ENCODE measurements at regions not wholly inside any gene's neighbourhood (a gene's known extent, or its start where the extent isn't known, plus 50 kb on each side); places are given as distances from the start of the nearest gene placed in this dataset.

DNA sequence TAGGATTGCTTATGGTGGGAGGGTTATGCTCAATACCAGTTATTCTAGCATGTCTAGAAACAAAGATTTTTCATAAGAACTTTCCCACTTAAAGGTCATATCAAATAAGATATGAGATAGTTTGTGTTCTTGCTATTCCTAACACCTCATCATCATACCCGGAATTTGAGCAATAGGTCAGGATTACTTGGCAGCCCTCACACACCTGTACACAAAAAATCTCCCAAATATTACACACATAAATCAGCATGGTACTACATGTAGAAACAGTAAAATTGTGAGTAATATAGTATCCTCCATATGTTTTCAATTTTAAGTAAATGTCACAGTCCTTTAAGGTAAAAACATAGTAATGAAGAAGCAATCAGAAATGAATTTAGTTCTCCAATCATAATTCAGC, 113.7 kb downstream of the SLC25A46 start:
- H3K9me3 ChIP-seq: no peaks in the 10 kb centered on the region
- intact Hi-C loops (cut with DNase I): no loop called here
- DNase-seq (ENCODE audit: low spot score in 2 of 2): no peak
- no peaks in the 10 kb centered on the region for H3K27me3 ChIP-seq
- H3K27ac ChIP-seq: no peak overlapping the region
- no peak overlapping the region for H3K4me3 ChIP-seq
- TF ChIP-seq, protein P1, sequence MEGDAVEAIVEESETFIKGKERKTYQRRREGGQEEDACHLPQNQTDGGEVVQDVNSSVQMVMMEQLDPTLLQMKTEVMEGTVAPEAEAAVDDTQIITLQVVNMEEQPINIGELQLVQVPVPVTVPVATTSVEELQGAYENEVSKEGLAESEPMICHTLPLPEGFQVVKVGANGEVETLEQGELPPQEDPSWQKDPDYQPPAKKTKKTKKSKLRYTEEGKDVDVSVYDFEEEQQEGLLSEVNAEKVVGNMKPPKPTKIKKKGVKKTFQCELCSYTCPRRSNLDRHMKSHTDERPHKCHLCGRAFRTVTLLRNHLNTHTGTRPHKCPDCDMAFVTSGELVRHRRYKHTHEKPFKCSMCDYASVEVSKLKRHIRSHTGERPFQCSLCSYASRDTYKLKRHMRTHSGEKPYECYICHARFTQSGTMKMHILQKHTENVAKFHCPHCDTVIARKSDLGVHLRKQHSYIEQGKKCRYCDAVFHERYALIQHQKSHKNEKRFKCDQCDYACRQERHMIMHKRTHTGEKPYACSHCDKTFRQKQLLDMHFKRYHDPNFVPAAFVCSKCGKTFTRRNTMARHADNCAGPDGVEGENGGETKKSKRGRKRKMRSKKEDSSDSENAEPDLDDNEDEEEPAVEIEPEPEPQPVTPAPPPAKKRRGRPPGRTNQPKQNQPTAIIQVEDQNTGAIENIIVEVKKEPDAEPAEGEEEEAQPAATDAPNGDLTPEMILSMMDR (IDR thresholded peaks at IDR 0.05): no peak
- H3K4me1 ChIP-seq: no peaks in the 10 kb centered on the region
- H3K36me3 ChIP-seq: no peaks in the 10 kb centered on the region

DNA sequence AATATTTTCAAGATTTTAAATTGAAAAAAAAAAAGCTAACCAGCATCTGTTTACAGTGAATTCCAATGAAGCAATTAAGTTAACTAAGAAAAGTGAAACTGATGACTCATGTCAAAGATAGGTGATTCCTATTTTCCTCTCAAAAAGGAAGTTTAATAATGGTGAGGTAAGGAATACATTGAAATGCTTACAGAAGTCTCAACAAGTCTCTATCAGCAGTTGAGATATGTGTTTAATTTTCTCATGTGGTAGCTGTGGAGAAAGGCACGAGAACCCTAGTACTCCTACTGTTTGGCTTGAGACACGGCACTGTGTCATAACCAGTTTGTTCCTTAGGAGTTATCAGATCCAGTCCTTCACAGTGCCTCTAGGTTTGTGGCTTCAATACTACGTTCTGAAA, 114.5 kb downstream of the SLC25A46 start:
- TF ChIP-seq, protein P1 (IDR thresholded peaks at IDR 0.05): no peak
- Histone ChIP-seq H3K27ac (no peak overlapping the region), H3K9me3 (no peaks in the 10 kb centered on the region), H3K4me3 (no peak overlapping the region), H3K36me3 (no peaks in the 10 kb centered on the region), H3K4me1 (no peaks in the 10 kb centered on the region), H3K27me3 (no peaks in the 10 kb centered on the region)
- intact Hi-C loops (cut with DNase I): no loop called here
- no peak for DNase-seq (ENCODE audit: low spot score in 2 of 2)

DNA sequence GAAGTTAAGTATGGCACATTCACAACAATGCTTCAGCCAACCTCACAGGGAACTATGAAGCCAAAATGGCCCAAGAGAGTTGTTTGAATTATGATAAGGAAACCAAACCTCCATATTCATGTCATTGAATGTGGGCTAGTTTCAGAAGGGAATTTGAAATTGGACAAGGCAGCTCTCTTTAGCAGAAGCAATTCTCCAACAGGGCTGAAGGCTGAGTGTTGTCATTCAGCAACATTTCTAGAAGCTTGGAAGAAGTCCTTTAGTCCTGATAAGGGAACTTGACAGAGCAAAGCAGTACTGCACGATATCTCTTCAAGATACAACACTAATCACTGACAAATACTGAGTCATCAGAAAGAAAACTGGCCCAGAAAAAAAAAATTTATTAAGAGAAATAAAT, 115.4 kb downstream of the SLC25A46 start:
- Histone ChIP-seq H3K27me3 (no peaks in the 10 kb centered on the region), H3K4me1 (no peaks in the 10 kb centered on the region), H3K36me3 (no peaks in the 10 kb centered on the region), H3K9me3 (no peaks in the 10 kb centered on the region), H3K4me3 (no peak overlapping the region), H3K27ac (no peak overlapping the region)
- DNase-seq (ENCODE audit: low spot score in 2 of 2): no peak
- TF ChIP-seq, protein P1 (IDR thresholded peaks at IDR 0.05): no peak
- intact Hi-C loops (cut with DNase I): no loop called here

DNA sequence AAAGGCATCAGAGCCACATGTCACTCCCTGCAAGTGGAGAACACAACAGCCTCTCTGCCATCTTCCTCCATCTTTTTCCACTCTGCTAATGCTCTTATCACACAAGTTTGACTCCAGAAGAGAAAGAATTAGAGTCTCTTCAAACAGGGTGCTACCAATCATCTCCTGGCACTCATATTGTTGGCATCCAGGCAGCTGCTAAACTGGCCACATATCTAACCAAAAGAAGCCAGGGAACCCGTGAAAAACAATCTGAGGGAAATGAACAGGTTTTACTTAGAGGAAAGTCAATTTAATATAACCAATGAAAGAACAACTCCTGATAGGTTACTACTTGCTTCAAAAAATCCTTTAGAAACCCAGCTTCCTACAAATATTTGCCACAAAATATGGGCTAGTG, 117.2 kb downstream of the SLC25A46 start:
- TF ChIP-seq, protein P1 (IDR thresholded peaks at IDR 0.05): no peak
- Histone ChIP-seq H3K4me1 (no peaks in the 10 kb centered on the region), H3K27me3 (no peaks in the 10 kb centered on the region), H3K9me3 (no peaks in the 10 kb centered on the region), H3K4me3 (no peak overlapping the region), H3K36me3 (no peaks in the 10 kb centered on the region), H3K27ac (no peak overlapping the region)
- intact Hi-C loops (cut with DNase I): no loop called here
- no peak for DNase-seq (ENCODE audit: low spot score in 2 of 2)

DNA sequence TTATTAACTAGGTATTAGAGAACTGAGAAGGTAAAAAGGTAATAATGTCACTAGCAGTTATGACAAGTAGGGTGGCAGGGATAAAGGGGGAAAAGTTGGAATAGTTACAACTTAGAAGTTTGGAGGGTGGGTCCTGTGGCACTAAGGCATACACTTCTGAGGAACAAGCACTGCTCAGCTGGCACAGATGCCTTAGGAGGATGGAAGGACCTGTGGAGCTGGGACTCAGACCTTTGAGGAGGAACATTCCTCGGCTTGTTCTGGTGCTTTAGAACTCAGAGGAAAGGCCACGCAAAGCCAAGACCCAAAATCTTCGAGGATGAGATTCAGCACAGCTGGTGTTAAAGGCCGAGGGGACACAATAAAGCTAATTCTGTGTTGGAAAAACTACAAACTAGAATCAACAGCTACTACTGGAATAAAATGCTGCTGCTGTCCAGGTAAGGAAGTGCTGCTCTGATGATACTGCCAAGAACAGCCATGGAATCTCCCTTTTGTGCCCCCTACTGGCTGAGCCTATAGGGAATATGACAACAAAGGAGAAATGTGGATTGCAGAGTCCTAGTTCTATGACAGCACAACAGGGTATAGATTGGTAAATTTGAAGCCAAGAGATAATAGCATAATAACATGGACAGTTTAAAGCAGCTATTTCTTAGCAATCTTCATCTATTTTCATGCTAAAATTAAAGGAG, 126.7 kb downstream of the SLC25A46 start:
- Histone ChIP-seq H3K9me3 (no peaks in the 10 kb centered on the region), H3K4me3 (no peak overlapping the region), H3K27ac (no peak overlapping the region), H3K4me1 (no peaks in the 10 kb centered on the region), H3K27me3 (no peaks in the 10 kb centered on the region), H3K36me3 (no peaks in the 10 kb centered on the region)
- intact Hi-C loops (cut with DNase I): no loop called here
- TF ChIP-seq, protein P1 (IDR thresholded peaks at IDR 0.05): no peak
- no peak for DNase-seq (ENCODE audit: low spot score in 2 of 2)

DNA sequence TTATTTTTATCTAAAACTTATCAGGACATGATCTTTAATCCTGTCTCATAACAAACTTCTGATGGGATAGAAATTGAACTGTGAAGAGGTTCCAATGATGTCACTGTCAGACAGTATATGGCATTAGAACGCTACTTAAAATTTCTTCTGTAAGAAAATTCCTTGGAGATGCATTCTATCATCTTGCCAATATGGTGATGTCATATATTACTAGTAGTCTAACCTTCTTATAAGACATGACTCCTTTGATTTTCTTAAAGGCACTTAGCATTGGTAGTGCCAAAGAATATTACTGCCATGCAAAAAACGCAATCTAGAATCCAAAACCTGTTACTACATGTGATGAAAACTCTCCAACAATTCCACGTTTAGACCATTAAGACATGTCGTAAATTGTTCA, 131.1 kb downstream of the SLC25A46 start:
- no peaks in the 10 kb centered on the region for H3K9me3 ChIP-seq
- DNase-seq (ENCODE audit: low spot score in 2 of 2): no peak
- H3K4me3 ChIP-seq: no peak overlapping the region
- H3K27me3 ChIP-seq: no peaks in the 10 kb centered on the region
- H3K4me1 ChIP-seq: no peaks in the 10 kb centered on the region
- H3K36me3 ChIP-seq: no peaks in the 10 kb centered on the region
- intact Hi-C loops (cut with DNase I): no loop called here
- H3K27ac ChIP-seq: no peak overlapping the region
- TF ChIP-seq, protein P1 (IDR thresholded peaks at IDR 0.05): no peak

Data from ascending aorta (tissue), 2 donors.